Neural cell (in vitro differentiated cells): ENCODE measurements at regions not wholly inside any gene's neighbourhood (a gene's known extent, or its start where the extent isn't known, plus 50 kb on each side); places are given as distances from the start of the nearest gene placed in this dataset.

Experiments
- EZH2 ChIP-seq: fragments of 200-600, 300-800 bp; shearing (Covaris generic), sonication (generic); IDR thresholded peaks from 2 replicates; pipeline ENCODE4 v1.6.1; 2014; ENCODE audit warnings: antibody characterized with exemption, low read length, borderline replicate concordance, mild to moderate bottlenecking; ENCODE audit not compliant: insufficient read depth, poor library complexity, severe bottlenecking
- POLR2AphosphoS5 ChIP-seq: IDR thresholded peaks from 2 replicates; pipeline ENCODE4 v1.6.1; 2012
- SMC3 ChIP-seq: fragments of 450-650 bp; conservative IDR thresholded peaks from 2 replicates; pipeline ENCODE4 v1.6.1; 2014; ENCODE audit warnings: antibody characterized with exemption, mild to moderate bottlenecking, moderate library complexity; ENCODE audit not compliant: poor library complexity
- TAF1 ChIP-seq: IDR thresholded peaks from 2 replicates; pipeline ENCODE4 v1.6.1; 2012; ENCODE audit warnings: low read depth
- TF ChIP-seq, protein P1 (sequence below): fragments of 450-650 bp; IDR thresholded peaks from 2 replicates; pipeline ENCODE4 v1.5.1; 2014; ENCODE audit warnings: antibody characterized with exemption, mild to moderate bottlenecking, moderate library complexity; ENCODE audit not compliant: poor library complexity, severe bottlenecking
- TF ChIP-seq, protein P2 (sequence below): IDR thresholded peaks from 2 replicates; pipeline ENCODE4 v1.6.1; 2012; ENCODE audit warnings: borderline replicate concordance

DNA sequence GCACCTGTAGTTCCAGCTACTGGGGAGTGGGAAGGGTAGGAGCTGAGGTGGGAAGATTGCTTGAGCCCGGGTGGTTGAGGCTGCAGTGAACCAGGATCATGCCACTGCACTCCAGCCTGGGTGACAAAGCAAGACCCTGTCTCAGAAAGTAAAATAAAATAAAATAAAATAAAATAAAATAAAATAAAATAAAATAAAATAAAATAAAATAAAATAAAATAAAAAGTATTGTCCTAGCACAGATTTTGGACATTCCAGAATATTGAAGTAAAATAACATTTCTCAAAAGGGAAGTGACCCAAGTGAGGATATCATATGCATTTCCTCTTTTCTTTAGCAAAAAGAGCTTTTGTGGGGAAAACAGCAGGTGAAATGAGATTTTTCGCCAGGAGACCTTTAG lies 83.5 kb downstream of the TMEM174 start:
- TF ChIP-seq, protein P1, sequence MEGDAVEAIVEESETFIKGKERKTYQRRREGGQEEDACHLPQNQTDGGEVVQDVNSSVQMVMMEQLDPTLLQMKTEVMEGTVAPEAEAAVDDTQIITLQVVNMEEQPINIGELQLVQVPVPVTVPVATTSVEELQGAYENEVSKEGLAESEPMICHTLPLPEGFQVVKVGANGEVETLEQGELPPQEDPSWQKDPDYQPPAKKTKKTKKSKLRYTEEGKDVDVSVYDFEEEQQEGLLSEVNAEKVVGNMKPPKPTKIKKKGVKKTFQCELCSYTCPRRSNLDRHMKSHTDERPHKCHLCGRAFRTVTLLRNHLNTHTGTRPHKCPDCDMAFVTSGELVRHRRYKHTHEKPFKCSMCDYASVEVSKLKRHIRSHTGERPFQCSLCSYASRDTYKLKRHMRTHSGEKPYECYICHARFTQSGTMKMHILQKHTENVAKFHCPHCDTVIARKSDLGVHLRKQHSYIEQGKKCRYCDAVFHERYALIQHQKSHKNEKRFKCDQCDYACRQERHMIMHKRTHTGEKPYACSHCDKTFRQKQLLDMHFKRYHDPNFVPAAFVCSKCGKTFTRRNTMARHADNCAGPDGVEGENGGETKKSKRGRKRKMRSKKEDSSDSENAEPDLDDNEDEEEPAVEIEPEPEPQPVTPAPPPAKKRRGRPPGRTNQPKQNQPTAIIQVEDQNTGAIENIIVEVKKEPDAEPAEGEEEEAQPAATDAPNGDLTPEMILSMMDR: no peak
- no peak for TF ChIP-seq POLR2AphosphoS5
- TF ChIP-seq TAF1: no peak
- no peak for TF ChIP-seq EZH2
- TF ChIP-seq, protein P2, sequence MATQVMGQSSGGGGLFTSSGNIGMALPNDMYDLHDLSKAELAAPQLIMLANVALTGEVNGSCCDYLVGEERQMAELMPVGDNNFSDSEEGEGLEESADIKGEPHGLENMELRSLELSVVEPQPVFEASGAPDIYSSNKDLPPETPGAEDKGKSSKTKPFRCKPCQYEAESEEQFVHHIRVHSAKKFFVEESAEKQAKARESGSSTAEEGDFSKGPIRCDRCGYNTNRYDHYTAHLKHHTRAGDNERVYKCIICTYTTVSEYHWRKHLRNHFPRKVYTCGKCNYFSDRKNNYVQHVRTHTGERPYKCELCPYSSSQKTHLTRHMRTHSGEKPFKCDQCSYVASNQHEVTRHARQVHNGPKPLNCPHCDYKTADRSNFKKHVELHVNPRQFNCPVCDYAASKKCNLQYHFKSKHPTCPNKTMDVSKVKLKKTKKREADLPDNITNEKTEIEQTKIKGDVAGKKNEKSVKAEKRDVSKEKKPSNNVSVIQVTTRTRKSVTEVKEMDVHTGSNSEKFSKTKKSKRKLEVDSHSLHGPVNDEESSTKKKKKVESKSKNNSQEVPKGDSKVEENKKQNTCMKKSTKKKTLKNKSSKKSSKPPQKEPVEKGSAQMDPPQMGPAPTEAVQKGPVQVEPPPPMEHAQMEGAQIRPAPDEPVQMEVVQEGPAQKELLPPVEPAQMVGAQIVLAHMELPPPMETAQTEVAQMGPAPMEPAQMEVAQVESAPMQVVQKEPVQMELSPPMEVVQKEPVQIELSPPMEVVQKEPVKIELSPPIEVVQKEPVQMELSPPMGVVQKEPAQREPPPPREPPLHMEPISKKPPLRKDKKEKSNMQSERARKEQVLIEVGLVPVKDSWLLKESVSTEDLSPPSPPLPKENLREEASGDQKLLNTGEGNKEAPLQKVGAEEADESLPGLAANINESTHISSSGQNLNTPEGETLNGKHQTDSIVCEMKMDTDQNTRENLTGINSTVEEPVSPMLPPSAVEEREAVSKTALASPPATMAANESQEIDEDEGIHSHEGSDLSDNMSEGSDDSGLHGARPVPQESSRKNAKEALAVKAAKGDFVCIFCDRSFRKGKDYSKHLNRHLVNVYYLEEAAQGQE: no peak
- TF ChIP-seq SMC3: no peak
